C4-2B (cell line): ENCODE measurements at regions not wholly inside any gene's neighbourhood (a gene's known extent, or its start where the extent isn't known, plus 50 kb on each side); places are given as distances from the start of the nearest gene placed in this dataset.

Experiments used
- ZFX ChIP-seq: fragments of 450-650 bp; IDR thresholded peaks from 2 replicates; pipeline ENCODE4 v1.6.1; 2017
- TF ChIP-seq, protein P1 (sequence below): fragments of 450-650 bp; conservative IDR thresholded peaks from 2 replicates; pipeline ENCODE4 v1.5.1; 2017; ENCODE audit warnings: mild to moderate bottlenecking

DNA sequence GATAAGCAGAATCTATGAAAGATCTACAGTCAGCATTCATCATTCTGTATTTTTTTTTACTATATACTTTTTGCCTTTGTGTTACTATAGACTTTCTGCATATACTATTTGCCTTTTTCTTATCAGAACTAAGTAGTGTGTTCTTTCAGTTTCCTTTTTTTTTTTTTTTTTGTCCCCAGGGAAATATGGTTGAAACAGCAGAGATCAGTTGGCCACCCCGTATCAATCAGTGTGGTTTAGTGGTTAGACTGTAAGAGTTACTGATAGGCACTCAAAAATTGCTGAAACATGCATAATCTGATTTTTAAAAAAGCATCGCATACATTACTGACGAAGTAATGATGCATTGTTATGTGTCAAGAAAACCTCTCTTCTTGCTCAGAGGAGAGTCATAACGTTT, 990.8 kb upstream of the EDIL3 start:
- TF ChIP-seq, protein P1, sequence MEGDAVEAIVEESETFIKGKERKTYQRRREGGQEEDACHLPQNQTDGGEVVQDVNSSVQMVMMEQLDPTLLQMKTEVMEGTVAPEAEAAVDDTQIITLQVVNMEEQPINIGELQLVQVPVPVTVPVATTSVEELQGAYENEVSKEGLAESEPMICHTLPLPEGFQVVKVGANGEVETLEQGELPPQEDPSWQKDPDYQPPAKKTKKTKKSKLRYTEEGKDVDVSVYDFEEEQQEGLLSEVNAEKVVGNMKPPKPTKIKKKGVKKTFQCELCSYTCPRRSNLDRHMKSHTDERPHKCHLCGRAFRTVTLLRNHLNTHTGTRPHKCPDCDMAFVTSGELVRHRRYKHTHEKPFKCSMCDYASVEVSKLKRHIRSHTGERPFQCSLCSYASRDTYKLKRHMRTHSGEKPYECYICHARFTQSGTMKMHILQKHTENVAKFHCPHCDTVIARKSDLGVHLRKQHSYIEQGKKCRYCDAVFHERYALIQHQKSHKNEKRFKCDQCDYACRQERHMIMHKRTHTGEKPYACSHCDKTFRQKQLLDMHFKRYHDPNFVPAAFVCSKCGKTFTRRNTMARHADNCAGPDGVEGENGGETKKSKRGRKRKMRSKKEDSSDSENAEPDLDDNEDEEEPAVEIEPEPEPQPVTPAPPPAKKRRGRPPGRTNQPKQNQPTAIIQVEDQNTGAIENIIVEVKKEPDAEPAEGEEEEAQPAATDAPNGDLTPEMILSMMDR: no peak
- no peak for TF ChIP-seq ZFX
